Parathyroid adenoma (tissue), 2 donors: ENCODE measurements at regions not wholly inside any gene's neighbourhood (a gene's known extent, or its start where the extent isn't known, plus 50 kb on each side); places are given as distances from the start of the nearest gene placed in this dataset.

Experiments
- H2AFZ ChIP-seq: fragments of 300-600 bp; sonication (generic); one replicate; pipeline ENCODE4 v1.7.0; 2017; ENCODE audit warnings: antibody characterized with exemption, mild to moderate bottlenecking
- H3K27ac ChIP-seq: fragments of 300-600 bp; sonication (generic); one replicate; pipeline ENCODE4 v1.7.0; 2017
- H3K27me3 ChIP-seq: fragments of 300-600 bp; sonication (generic); one replicate; pipeline ENCODE4 v1.7.0; 2017; ENCODE audit warnings: low read length; ENCODE audit not compliant: control insufficient read depth, insufficient read depth
- H3K36me3 ChIP-seq: fragments of 300-600 bp; sonication (generic); one replicate; pipeline ENCODE4 v1.7.0; 2017; ENCODE audit warnings: low read length; ENCODE audit not compliant: control insufficient read depth, insufficient read depth
- H3K4me1 ChIP-seq: fragments of 300-600 bp; sonication (generic); one replicate; pipeline ENCODE4 v1.7.0; 2017; ENCODE audit warnings: control low read depth
- H3K4me2 ChIP-seq: fragments of 300-600 bp; sonication (generic); one replicate; pipeline ENCODE4 v1.7.0; 2017; ENCODE audit warnings: low read length
- H3K4me3 ChIP-seq: fragments of 300-600 bp; sonication (generic); one replicate; pipeline ENCODE4 v1.7.0; 2017; ENCODE audit warnings: low read depth, low read length
- H3K79me2 ChIP-seq: fragments of 300-600 bp; sonication (generic); one replicate; pipeline ENCODE4 v1.7.0; 2017; ENCODE audit warnings: control low read depth
- H3K9ac ChIP-seq: fragments of 300-600 bp; sonication (generic); one replicate; pipeline ENCODE4 v1.7.0; 2017; ENCODE audit warnings: mild to moderate bottlenecking
- H3K9me3 ChIP-seq: fragments of 300-600 bp; sonication (generic); one replicate; pipeline ENCODE4 v1.7.0; 2017; ENCODE audit warnings: low read length; ENCODE audit not compliant: control insufficient read depth
- CTCF ChIP-seq: fragments of 300-600 bp; sonication (generic); IDR thresholded peaks from one replicate; pipeline ENCODE4 v1.7.0; 2017; ENCODE audit warnings: antibody characterized with exemption, mild to moderate bottlenecking
- donor health status: primary hyperparathyroidism.

- TF ChIP-seq CTCF = no peak
- Histone ChIP-seq H3K4me2 (no peak overlapping the region), H3K36me3 (no peaks in the 10 kb centered on the region), H3K4me3 (no peak overlapping the region), H3K9me3 (no peaks in the 10 kb centered on the region), H3K27ac (no peak overlapping the region), H3K9ac (no peak overlapping the region), H2AFZ (no peak overlapping the region), H3K79me2 (no peaks in the 10 kb centered on the region), H3K27me3 (no peaks in the 10 kb centered on the region), H3K4me1 (no peaks in the 10 kb centered on the region)
Observed at GRCh38 chr1:90780981-90781380, 63.9 kb upstream of the BARHL2 start.

- H3K4me3 ChIP-seq = no peak overlapping the region
- no peak overlapping the region for H3K9ac ChIP-seq
- no peak overlapping the region for H3K27ac ChIP-seq
- TF ChIP-seq CTCF = no peak
- no peaks in the 10 kb centered on the region for H3K36me3 ChIP-seq
- no peaks in the 10 kb centered on the region for H3K4me1 ChIP-seq
- no peaks in the 10 kb centered on the region for H3K9me3 ChIP-seq
- no peaks in the 10 kb centered on the region for H3K27me3 ChIP-seq
- no peak overlapping the region for H3K4me2 ChIP-seq
- H3K79me2 ChIP-seq = no peaks in the 10 kb centered on the region
- no peak overlapping the region for H2AFZ ChIP-seq
Observed at GRCh38 chr1:90779573-90779972, 62.5 kb upstream of the BARHL2 start.

- Histone ChIP-seq H3K4me3 (no peak overlapping the region), H3K4me2 (no peak overlapping the region), H3K4me1 (no peaks in the 10 kb centered on the region), H3K79me2 (no peaks in the 10 kb centered on the region), H3K9ac (no peak overlapping the region), H3K36me3 (no peaks in the 10 kb centered on the region), H3K27ac (no peak overlapping the region), H3K27me3 (no peaks in the 10 kb centered on the region), H2AFZ (no peak overlapping the region), H3K9me3 (no peaks in the 10 kb centered on the region)
- TF ChIP-seq CTCF = no peak
Observed at GRCh38 chr1:90778486-90778885, 61.4 kb upstream of the BARHL2 start.

GRCh38 chr1:90773812-90774211 lies 56.7 kb upstream of the BARHL2 start:
- Histone ChIP-seq H3K4me3 (no peak overlapping the region), H3K27ac (no peak overlapping the region), H2AFZ (no peak overlapping the region), H3K9ac (no peak overlapping the region), H3K4me2 (no peak overlapping the region), H3K79me2 (no peaks in the 10 kb centered on the region), H3K27me3 (no peaks in the 10 kb centered on the region), H3K36me3 (no peaks in the 10 kb centered on the region), H3K4me1 (no peaks in the 10 kb centered on the region), H3K9me3 (no peaks in the 10 kb centered on the region)
- TF ChIP-seq CTCF = no peak

GRCh38 chr1:90768826-90769225 lies 51.7 kb upstream of the BARHL2 start:
- H3K4me1 ChIP-seq = no peaks in the 10 kb centered on the region
- no peak overlapping the region for H2AFZ ChIP-seq
- no peaks in the 10 kb centered on the region for H3K9me3 ChIP-seq
- no peak overlapping the region for H3K9ac ChIP-seq
- H3K4me3 ChIP-seq = no peak overlapping the region
- H3K27ac ChIP-seq = no peak overlapping the region
- H3K36me3 ChIP-seq = no peaks in the 10 kb centered on the region
- no peak overlapping the region for H3K4me2 ChIP-seq
- H3K79me2 ChIP-seq = no peaks in the 10 kb centered on the region
- H3K27me3 ChIP-seq = no peaks in the 10 kb centered on the region
- no peak for TF ChIP-seq CTCF
